GM23338 (cell line): ENCODE measurements at regions not wholly inside any gene's neighbourhood (a gene's known extent, or its start where the extent isn't known, plus 50 kb on each side); places are given as distances from the start of the nearest gene placed in this dataset.

Experiments
- CREB1 ChIP-seq: fragments of 250-450 bp; sonication (Bioruptor Pico); IDR thresholded peaks from 2 replicates; pipeline ENCODE4 v1.5.0; 2020; ENCODE audit warnings: low read depth, mild to moderate bottlenecking, moderate library complexity
- CTCF ChIP-seq, 2 experiments: fragments of 200-600 bp in 1 of 2; sonication (generic) in 1 of 2; conservative IDR thresholded peaks; 2 replicates each; pipeline versions ENCODE4 v1.5.1 to v1.6.1; 2016 to 2017; ENCODE audit warnings: antibody characterized with exemption in 2 of 2, low read depth in 2 of 2, mild to moderate bottlenecking in 2 of 2, moderate library complexity in 1 of 2
- EZH2 ChIP-seq: fragments of 200-600 bp; sonication (generic); IDR thresholded peaks from one replicate; pipeline ENCODE4 v1.8.0; 2017; ENCODE audit warnings: antibody characterized with exemption, mild to moderate bottlenecking, low read depth; ENCODE audit not compliant: unreplicated experiment
- EZH2phosphoT487 ChIP-seq: fragments of 200-600 bp; sonication (generic); IDR thresholded peaks from one replicate; pipeline ENCODE4 v1.8.1; 2018; ENCODE audit warnings: antibody characterized with exemption; ENCODE audit not compliant: unreplicated experiment
- JUNB ChIP-seq: IDR thresholded peaks from one replicate; pipeline ENCODE4 v1.6.1; 2016; ENCODE audit warnings: antibody characterized with exemption; ENCODE audit not compliant: unreplicated experiment
- NANOG ChIP-seq: IDR thresholded peaks from 2 replicates; pipeline ENCODE4 v1.6.1; 2016; ENCODE audit warnings: antibody characterized with exemption, borderline replicate concordance
- POLR2AphosphoS5 ChIP-seq: IDR thresholded peaks from 2 replicates; pipeline ENCODE4 v1.6.1; 2016; ENCODE audit warnings: antibody characterized with exemption, low read depth
- STAT1 ChIP-seq: IDR thresholded peaks from one replicate; pipeline ENCODE4 v1.6.1; 2016; ENCODE audit warnings: antibody characterized with exemption; ENCODE audit not compliant: unreplicated experiment
- TF ChIP-seq, protein P1 (sequence below): IDR thresholded peaks from one replicate; pipeline ENCODE4 v1.6.1; 2018; ENCODE audit warnings: antibody characterized with exemption; ENCODE audit not compliant: unreplicated experiment
- TF ChIP-seq, protein P2 (sequence below): fragments of 250-450 bp; sonication (Bioruptor Pico); IDR thresholded peaks from 2 replicates; pipeline ENCODE4 v1.5.0; 2020; ENCODE audit warnings: mild to moderate bottlenecking, moderate library complexity
- TF ChIP-seq, protein P3 (sequence below): IDR thresholded peaks from 2 replicates; pipeline ENCODE4 v1.6.1; 2016; ENCODE audit warnings: antibody characterized with exemption

GRCh38 chr11:134879341-134879740, 467.3 kb upstream of the B3GAT1 start:
- TF ChIP-seq NANOG = no peak
- TF ChIP-seq POLR2AphosphoS5 = no peak
- no peak for TF ChIP-seq CTCF (conservative IDR thresholded peaks at IDR 0.05; ENCODE audit: low read depth in 2 of 2)
- no peak for TF ChIP-seq STAT1
- TF ChIP-seq EZH2 = no peak
- no peak for TF ChIP-seq JUNB
- TF ChIP-seq, protein P1, sequence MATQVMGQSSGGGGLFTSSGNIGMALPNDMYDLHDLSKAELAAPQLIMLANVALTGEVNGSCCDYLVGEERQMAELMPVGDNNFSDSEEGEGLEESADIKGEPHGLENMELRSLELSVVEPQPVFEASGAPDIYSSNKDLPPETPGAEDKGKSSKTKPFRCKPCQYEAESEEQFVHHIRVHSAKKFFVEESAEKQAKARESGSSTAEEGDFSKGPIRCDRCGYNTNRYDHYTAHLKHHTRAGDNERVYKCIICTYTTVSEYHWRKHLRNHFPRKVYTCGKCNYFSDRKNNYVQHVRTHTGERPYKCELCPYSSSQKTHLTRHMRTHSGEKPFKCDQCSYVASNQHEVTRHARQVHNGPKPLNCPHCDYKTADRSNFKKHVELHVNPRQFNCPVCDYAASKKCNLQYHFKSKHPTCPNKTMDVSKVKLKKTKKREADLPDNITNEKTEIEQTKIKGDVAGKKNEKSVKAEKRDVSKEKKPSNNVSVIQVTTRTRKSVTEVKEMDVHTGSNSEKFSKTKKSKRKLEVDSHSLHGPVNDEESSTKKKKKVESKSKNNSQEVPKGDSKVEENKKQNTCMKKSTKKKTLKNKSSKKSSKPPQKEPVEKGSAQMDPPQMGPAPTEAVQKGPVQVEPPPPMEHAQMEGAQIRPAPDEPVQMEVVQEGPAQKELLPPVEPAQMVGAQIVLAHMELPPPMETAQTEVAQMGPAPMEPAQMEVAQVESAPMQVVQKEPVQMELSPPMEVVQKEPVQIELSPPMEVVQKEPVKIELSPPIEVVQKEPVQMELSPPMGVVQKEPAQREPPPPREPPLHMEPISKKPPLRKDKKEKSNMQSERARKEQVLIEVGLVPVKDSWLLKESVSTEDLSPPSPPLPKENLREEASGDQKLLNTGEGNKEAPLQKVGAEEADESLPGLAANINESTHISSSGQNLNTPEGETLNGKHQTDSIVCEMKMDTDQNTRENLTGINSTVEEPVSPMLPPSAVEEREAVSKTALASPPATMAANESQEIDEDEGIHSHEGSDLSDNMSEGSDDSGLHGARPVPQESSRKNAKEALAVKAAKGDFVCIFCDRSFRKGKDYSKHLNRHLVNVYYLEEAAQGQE = no peak
- no peak for TF ChIP-seq EZH2phosphoT487
- no peak for TF ChIP-seq CREB1 (CRISPR knock-in tag)
- TF ChIP-seq, protein P2, sequence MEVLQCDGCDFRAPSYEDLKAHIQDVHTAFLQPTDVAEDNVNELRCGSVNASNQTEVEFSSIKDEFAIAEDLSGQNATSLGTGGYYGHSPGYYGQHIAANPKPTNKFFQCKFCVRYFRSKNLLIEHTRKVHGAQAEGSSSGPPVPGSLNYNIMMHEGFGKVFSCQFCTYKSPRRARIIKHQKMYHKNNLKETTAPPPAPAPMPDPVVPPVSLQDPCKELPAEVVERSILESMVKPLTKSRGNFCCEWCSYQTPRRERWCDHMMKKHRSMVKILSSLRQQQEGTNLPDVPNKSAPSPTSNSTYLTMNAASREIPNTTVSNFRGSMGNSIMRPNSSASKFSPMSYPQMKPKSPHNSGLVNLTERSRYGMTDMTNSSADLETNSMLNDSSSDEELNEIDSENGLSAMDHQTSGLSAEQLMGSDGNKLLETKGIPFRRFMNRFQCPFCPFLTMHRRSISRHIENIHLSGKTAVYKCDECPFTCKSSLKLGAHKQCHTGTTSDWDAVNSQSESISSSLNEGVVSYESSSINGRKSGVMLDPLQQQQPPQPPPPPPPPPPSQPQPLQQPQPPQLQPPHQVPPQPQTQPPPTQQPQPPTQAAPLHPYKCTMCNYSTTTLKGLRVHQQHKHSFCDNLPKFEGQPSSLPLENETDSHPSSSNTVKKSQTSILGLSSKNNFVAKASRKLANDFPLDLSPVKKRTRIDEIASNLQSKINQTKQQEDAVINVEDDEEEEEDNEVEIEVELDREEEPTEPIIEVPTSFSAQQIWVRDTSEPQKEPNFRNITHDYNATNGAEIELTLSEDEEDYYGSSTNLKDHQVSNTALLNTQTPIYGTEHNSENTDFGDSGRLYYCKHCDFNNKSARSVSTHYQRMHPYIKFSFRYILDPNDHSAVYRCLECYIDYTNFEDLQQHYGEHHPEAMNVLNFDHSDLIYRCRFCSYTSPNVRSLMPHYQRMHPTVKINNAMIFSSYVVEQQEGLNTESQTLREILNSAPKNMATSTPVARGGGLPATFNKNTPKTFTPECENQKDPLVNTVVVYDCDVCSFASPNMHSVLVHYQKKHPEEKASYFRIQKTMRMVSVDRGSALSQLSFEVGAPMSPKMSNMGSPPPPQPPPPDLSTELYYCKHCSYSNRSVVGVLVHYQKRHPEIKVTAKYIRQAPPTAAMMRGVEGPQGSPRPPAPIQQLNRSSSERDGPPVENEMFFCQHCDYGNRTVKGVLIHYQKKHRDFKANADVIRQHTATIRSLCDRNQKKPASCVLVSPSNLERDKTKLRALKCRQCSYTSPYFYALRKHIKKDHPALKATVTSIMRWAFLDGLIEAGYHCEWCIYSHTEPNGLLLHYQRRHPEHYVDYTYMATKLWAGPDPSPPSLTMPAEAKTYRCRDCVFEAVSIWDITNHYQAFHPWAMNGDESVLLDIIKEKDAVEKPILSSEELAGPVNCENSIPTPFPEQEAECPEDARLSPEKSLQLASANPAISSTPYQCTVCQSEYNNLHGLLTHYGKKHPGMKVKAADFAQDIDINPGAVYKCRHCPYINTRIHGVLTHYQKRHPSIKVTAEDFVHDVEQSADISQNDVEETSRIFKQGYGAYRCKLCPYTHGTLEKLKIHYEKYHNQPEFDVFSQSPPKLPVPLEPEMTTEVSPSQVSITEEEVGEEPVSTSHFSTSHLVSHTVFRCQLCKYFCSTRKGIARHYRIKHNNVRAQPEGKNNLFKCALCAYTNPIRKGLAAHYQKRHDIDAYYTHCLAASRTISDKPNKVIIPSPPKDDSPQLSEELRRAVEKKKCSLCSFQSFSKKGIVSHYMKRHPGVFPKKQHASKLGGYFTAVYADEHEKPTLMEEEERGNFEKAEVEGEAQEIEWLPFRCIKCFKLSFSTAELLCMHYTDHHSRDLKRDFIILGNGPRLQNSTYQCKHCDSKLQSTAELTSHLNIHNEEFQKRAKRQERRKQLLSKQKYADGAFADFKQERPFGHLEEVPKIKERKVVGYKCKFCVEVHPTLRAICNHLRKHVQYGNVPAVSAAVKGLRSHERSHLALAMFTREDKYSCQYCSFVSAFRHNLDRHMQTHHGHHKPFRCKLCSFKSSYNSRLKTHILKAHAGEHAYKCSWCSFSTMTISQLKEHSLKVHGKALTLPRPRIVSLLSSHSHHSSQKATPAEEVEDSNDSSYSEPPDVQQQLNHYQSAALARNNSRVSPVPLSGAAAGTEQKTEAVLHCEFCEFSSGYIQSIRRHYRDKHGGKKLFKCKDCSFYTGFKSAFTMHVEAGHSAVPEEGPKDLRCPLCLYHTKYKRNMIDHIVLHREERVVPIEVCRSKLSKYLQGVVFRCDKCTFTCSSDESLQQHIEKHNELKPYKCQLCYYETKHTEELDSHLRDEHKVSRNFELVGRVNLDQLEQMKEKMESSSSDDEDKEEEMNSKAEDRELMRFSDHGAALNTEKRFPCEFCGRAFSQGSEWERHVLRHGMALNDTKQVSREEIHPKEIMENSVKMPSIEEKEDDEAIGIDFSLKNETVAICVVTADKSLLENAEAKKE (CRISPR knock-in tag) = no peak
- TF ChIP-seq, protein P3, sequence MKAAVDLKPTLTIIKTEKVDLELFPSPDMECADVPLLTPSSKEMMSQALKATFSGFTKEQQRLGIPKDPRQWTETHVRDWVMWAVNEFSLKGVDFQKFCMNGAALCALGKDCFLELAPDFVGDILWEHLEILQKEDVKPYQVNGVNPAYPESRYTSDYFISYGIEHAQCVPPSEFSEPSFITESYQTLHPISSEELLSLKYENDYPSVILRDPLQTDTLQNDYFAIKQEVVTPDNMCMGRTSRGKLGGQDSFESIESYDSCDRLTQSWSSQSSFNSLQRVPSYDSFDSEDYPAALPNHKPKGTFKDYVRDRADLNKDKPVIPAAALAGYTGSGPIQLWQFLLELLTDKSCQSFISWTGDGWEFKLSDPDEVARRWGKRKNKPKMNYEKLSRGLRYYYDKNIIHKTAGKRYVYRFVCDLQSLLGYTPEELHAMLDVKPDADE = no peak
